ENCODE measurements at regions not wholly inside any gene's neighbourhood (a gene's known extent, or its start where the extent isn't known, plus 50 kb on each side); places are given as distances from the start of the nearest gene placed in this dataset.

DNA sequence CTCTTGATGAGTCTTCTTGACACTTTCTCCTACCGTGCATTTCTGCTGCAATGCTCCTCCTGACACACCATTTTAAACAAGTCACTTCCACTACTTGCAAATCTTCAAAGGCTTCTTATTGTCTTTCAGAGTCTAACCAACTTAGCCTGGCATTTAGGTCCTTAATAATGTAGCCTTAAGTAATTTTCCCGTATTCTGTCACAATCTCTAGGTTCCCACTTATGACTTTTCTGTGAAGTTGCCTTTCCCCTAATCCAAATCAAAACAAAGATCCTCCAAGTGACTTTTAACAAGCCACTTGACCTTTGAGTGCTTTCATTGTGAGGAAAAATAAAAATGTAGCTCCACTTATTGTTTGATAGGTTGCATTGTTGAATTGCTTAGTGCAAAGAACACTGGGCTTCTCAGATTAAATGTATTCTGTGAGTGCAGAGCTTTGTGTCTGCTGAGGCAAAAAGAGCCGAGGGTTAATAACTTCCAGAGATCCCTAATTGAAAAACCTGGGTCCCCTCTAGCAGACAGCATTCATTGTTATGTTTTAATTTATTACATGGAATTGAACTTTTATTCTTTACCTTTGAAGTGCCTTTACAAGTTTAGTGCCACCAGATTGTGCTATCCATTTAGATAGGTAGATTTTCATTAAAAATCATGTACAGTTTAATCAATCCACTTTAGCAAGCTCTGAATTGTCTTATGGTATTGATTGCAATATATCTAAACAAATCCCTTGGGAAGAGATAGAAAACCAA is 341.7 kb upstream of the TYRP1 start:
- H3K4me3 Mint-ChIP-seq: no peak overlapping the region
- H3K27me3 ChIP-seq (ENCODE audit: control insufficient read depth, insufficient read depth, low read length): no peaks in the 10 kb centered on the region
- no peak overlapping the region for H3K27ac Mint-ChIP-seq
- no peaks in the 10 kb centered on the region for H3K36me3 Mint-ChIP-seq
- no peak for ATAC-seq
- H3K9me3 Mint-ChIP-seq: peaks cover 21 to 23% of the 10 kb centered on the region in 2 donors
- H3K27ac ChIP-seq (ENCODE audit: low read length): no peak overlapping the region
- 82% methylated on average over 2 of the region's 3 CpGs for WGBS (ENCODE audit: insufficient coverage)
- H3K27me3 Mint-ChIP-seq (ENCODE audit: low read depth in 2 of 2): no peaks in the 10 kb centered on the region
- intact Hi-C loops (cut with micrococcal nuclease): no loop called here
- DNase-seq: no peak
- H3K36me3 ChIP-seq (ENCODE audit: control insufficient read depth, insufficient read depth, low read length): no peaks in the 10 kb centered on the region
- TF ChIP-seq, protein P1, sequence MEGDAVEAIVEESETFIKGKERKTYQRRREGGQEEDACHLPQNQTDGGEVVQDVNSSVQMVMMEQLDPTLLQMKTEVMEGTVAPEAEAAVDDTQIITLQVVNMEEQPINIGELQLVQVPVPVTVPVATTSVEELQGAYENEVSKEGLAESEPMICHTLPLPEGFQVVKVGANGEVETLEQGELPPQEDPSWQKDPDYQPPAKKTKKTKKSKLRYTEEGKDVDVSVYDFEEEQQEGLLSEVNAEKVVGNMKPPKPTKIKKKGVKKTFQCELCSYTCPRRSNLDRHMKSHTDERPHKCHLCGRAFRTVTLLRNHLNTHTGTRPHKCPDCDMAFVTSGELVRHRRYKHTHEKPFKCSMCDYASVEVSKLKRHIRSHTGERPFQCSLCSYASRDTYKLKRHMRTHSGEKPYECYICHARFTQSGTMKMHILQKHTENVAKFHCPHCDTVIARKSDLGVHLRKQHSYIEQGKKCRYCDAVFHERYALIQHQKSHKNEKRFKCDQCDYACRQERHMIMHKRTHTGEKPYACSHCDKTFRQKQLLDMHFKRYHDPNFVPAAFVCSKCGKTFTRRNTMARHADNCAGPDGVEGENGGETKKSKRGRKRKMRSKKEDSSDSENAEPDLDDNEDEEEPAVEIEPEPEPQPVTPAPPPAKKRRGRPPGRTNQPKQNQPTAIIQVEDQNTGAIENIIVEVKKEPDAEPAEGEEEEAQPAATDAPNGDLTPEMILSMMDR (IDR thresholded peaks at IDR 0.05): no peak
- no peaks in the 10 kb centered on the region for H3K4me1 ChIP-seq (ENCODE audit: control insufficient read depth, insufficient read depth, low read length)
- no peaks in the 10 kb centered on the region for H3K9me3 ChIP-seq (ENCODE audit: control insufficient read depth, insufficient read depth, low read length)
- no peaks in the 10 kb centered on the region for H3K4me1 Mint-ChIP-seq
- no peak overlapping the region for H3K4me3 ChIP-seq (ENCODE audit: low read length)

GRCh38 chr9:12352045-12352315 is 341.2 kb upstream of the TYRP1 start:
- H3K4me3 ChIP-seq (ENCODE audit: low read length): no peak overlapping the region
- H3K9me3 ChIP-seq (ENCODE audit: control insufficient read depth, insufficient read depth, low read length): no peaks in the 10 kb centered on the region
- H3K36me3 Mint-ChIP-seq: no peaks in the 10 kb centered on the region
- peaks cover 23 to 25% of the 10 kb centered on the region in 2 donors for H3K9me3 Mint-ChIP-seq
- H3K27me3 Mint-ChIP-seq (ENCODE audit: low read depth in 2 of 2): no peaks in the 10 kb centered on the region
- H3K27me3 ChIP-seq (ENCODE audit: control insufficient read depth, insufficient read depth, low read length): no peaks in the 10 kb centered on the region
- no peaks in the 10 kb centered on the region for H3K4me1 ChIP-seq (ENCODE audit: control insufficient read depth, insufficient read depth, low read length)
- DNase-seq (no peak), ATAC-seq (no peak)
- no peak overlapping the region for H3K4me3 Mint-ChIP-seq
- TF ChIP-seq, protein P1 (IDR thresholded peaks at IDR 0.05): no peak
- no peaks in the 10 kb centered on the region for H3K4me1 Mint-ChIP-seq
- intact Hi-C loops (cut with micrococcal nuclease): no loop called here
- H3K27ac ChIP-seq (ENCODE audit: low read length): no peak overlapping the region
- no peak overlapping the region for H3K27ac Mint-ChIP-seq
- H3K36me3 ChIP-seq (ENCODE audit: control insufficient read depth, insufficient read depth, low read length): no peaks in the 10 kb centered on the region

GRCh38 chr9:12363439-12363838 is 329.7 kb upstream of the TYRP1 start:
- intact Hi-C loops (cut with micrococcal nuclease): no loop called here
- no peaks in the 10 kb centered on the region for H3K36me3 ChIP-seq (ENCODE audit: control insufficient read depth, insufficient read depth, low read length)
- Mint-ChIP-seq H3K27me3 (ENCODE audit: low read depth in 2 of 2) (no peaks in the 10 kb centered on the region), H3K9me3 (peaks cover 5 to 7% of the 10 kb centered on the region in 2 donors), H3K27ac (no peak overlapping the region), H3K4me1 (no peaks in the 10 kb centered on the region), H3K4me3 (no peak overlapping the region), H3K36me3 (no peaks in the 10 kb centered on the region)
- TF ChIP-seq, protein P1 (IDR thresholded peaks at IDR 0.05): no peak
- no peak overlapping the region for H3K27ac ChIP-seq (ENCODE audit: low read length)
- no peaks in the 10 kb centered on the region for H3K27me3 ChIP-seq (ENCODE audit: control insufficient read depth, insufficient read depth, low read length)
- no peaks in the 10 kb centered on the region for H3K9me3 ChIP-seq (ENCODE audit: control insufficient read depth, insufficient read depth, low read length)
- DNase-seq (no peak), ATAC-seq (no peak)
- no CpG with 5 or more reads among the region's 2 CpGs for WGBS (ENCODE audit: insufficient coverage)
- no peaks in the 10 kb centered on the region for H3K4me1 ChIP-seq (ENCODE audit: control insufficient read depth, insufficient read depth, low read length)
- no peak overlapping the region for H3K4me3 ChIP-seq (ENCODE audit: low read length)

GRCh38 chr9:12368569-12368968 is 324.6 kb upstream of the TYRP1 start:
- Histone ChIP-seq H3K4me1 (ENCODE audit: control insufficient read depth, insufficient read depth, low read length) (no peaks in the 10 kb centered on the region), H3K9me3 (ENCODE audit: control insufficient read depth, insufficient read depth, low read length) (no peaks in the 10 kb centered on the region), H3K36me3 (ENCODE audit: control insufficient read depth, insufficient read depth, low read length) (no peaks in the 10 kb centered on the region), H3K27me3 (ENCODE audit: control insufficient read depth, insufficient read depth, low read length) (no peaks in the 10 kb centered on the region), H3K27ac (ENCODE audit: low read length) (no peak overlapping the region), H3K4me3 (ENCODE audit: low read length) (no peak overlapping the region)
- 63% methylated on average over 1 of the region's 2 CpGs for WGBS (ENCODE audit: insufficient coverage)
- H3K36me3 Mint-ChIP-seq: no peaks in the 10 kb centered on the region
- TF ChIP-seq, protein P1 (IDR thresholded peaks at IDR 0.05): no peak
- no peak for DNase-seq
- no peak overlapping the region for H3K27ac Mint-ChIP-seq
- no peak overlapping the region for H3K4me3 Mint-ChIP-seq
- intact Hi-C loops (cut with micrococcal nuclease): no loop called here
- H3K27me3 Mint-ChIP-seq (ENCODE audit: low read depth in 2 of 2): no peaks in the 10 kb centered on the region
- no peaks in the 10 kb centered on the region for H3K4me1 Mint-ChIP-seq
- peaks cover 3 to 14% of the 10 kb centered on the region in 2 donors for H3K9me3 Mint-ChIP-seq
- ATAC-seq: no peak
